Astrocyte of the spinal cord (primary cell): ENCODE measurements at regions not wholly inside any gene's neighbourhood (a gene's known extent, or its start where the extent isn't known, plus 50 kb on each side); places are given as distances from the start of the nearest gene placed in this dataset.

Source experiments
- DNase-seq: peaks from one replicate; pipeline ENCODE4 v3.0.0; 2011; ENCODE audit warnings: low read depth, low spot score
- H3K4me3 ChIP-seq: 2 replicates; pipeline ENCODE4 v1.5.1; 2011; ENCODE audit warnings: low read depth, mild to moderate bottlenecking, low read length, moderate library complexity
- CTCF ChIP-seq: IDR thresholded peaks from 2 replicates; pipeline ENCODE4 v1.5.1; 2012; ENCODE audit warnings: low read depth, mild to moderate bottlenecking, low read length, inconsistent platforms
- in situ Hi-C: cut with HindIII; loops from 2 replicates; pipeline ENCODE4 v1.10.0; 2017; ENCODE audit warnings: low sequenced_read_pairs

DNA sequence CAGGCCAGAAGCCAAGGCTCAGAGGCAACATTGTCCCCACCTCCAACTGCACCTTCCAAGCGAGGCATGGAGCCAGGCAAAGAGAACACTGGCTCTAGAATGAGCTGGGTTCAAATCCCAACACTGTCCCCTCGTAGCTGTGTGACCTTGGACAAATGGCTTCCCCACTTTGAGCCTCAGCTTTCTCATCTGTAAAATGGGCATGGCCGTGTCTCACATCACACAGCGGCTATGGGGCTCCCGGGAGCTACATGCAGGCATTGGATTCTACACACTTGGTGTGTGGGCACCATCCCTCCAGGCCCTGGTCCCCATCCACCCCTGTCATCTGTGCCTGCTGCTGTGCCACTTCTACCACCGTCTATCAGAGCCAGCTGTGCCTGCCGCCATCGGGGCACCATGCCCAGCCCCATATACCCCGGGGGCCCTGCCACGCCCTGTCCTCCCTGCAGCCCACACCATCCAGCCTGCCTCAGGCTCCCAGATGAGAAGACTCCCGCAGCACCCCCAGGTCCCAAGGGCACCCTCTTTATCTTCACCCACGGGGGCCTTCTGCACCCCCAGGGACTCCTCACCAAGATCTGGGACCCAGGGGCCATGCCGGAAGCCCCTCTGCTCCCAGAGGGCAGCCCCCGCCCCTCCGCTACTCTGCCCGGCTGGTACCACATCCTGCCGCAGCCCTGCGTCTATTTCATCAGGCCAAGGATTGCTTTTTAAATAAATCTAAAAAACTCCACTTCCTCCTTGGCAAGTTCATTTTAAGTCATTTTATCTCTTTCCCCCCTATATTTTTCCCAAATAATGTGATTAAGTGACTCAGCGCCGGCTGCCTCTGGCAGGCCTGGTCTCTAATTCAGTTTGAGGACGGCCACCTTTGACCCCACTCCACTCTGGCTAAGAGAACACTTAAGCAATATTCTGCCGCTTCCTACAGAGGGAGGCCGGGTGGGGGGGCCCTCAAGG is 107.8 kb upstream of the TARDBP start:
- TF ChIP-seq CTCF = no peak
- H3K4me3 ChIP-seq = no peak overlapping the region
- in situ Hi-C loops = no loop called here
- DNase-seq = no peak

DNA sequence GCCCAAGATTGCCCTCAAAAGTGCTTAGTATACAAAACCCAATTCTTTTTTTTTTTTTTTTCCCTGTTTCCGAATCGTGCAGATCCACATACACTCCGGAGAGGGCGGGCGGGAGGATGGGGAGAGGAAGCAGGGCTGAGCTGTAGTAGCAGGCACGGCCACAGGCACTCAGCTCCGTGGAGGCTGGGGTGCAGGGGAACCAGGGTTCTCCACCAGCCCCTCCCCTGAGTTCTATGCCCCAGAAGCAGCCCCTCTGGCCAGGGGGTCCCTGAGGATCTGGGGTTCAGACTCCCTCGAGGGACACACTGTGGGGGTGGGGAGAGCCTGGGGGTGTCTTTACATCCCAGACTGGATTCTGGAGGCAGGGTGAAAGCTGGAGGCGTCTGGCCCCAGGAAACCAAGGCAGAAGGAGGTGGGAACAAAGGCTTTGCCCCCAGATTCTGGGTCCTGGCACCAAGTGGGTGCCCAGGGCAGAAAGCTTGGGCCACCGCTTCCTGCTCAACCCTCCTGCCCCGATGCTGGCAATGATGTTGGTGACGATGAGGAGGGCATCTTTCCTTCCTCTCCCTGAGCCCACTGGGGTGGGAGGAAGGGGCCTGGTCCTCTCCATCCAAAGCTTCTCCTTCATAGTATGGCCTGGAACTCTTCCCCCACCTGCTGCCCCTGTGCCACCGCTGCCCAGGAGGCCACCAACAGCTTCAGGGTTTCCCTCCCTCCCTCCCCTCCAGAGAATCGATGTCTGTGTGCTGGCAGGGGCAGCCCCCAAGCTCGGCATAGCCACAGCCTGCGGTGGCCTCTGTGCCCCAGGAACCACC is 106.4 kb upstream of the TARDBP start:
- in situ Hi-C loops = no loop called here
- DNase-seq = no peak
- TF ChIP-seq CTCF = no peak
- no peak overlapping the region for H3K4me3 ChIP-seq

DNA sequence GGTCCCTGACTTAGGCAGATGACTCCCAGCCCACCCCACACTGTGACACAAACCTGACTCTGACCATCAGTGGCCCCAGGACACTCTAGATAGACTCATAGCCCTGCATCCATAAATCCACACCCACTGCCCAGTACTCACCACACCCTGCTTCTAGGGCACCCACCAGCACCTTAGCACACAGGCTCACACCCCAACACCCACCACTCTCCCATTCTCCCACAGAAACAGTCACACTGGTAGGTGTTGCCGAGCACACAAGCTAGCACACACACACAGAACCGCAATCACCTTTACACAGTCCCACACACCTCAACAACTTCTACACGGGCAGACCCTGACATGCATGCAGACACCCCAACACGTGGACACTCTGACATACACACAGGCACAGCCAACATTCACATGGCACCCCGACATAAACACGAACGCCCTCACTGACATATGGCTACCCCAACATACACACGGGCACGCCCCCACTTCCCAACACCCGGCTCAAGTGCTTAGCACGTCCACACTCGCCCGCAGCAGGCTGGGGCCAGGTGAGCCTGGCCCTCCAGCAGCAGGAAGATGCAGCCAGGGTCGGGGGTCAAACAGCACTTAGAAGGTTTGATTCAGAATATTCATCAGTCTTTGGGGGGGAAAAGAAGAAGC is 105.5 kb upstream of the TARDBP start:
- in situ Hi-C loops = no loop called here
- DNase-seq = no peak

DNA sequence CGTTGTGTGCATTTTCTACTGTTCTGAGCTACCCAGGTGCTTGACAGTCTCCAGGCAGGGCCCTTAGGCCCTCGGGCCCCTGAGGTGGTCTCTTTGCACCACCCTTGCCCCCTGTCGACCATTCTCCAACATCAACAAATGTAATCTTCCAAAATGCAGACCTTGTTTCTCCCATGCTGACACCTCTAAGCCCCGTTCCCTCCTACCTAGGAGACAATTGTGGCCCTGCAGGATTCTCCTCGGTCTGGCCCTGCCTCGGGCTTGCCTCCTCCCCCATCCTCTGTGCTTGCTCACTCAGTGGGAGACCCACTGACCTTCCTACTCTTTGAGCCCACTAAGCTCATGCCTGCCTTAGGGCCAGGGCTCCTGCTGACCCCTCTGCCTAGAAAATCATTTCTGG is 104.2 kb upstream of the TARDBP start:
- in situ Hi-C loops = no loop called here
- no peak for TF ChIP-seq CTCF
- no peak overlapping the region for H3K4me3 ChIP-seq

More for the DNA sequence above, 105.5 kb upstream of the TARDBP start:
- TF ChIP-seq CTCF = no peak
- no peak overlapping the region for H3K4me3 ChIP-seq

DNA sequence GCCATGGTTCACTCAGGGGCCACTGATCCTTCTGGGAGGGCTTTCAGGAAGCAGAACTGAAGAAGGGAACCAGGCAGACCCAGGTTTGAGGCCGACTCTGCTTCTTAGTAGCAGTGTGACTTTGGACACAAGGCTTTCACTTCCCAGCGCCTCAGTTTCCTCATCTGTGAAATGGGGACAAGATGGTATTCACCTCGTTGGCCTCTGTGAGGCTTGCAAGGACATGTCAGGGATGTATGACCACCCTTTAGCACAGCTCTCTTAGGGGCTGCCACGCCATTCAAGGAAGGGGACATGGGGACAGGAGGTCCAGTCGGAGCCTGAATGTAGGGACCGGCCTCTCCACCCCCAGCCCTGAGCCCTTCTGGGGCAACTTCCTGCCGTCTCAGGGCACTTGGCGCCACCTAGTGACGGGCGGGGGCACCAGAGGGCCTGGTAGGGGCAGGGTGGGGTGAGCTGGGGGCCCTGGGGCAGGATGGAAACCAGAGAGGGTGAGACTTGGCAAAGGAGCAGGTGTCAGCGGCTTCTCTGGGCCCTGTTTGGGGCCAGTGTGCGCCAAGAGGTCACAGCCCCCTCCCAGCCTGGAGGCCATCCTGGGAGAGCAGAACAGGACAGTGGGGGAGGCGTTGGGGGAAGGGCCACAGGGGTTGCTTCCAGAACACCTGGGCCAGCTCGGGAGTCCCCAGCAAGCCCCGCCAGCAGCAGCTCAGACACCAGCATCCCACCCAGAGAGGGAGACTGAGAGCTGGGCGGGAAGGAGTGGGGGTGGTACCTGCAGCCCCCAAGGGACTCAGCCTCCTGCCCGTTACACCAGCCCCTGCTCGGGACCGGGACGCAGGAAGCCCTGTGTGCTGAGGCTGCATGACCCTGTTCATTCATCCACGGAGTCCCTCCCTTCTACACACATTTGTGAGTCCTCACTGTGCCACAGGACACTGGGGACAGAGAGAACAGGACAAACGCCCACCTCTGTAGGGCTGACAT is 102.5 kb upstream of the TARDBP start:
- no peak overlapping the region for H3K4me3 ChIP-seq
- no peak for DNase-seq
- in situ Hi-C loops = no loop called here
- peak; percentile 51 for TF ChIP-seq CTCF

More for the DNA sequence above, 104.2 kb upstream of the TARDBP start:
- DNase-seq = no peak
